ENCODE measurements at regions not wholly inside any gene's neighbourhood (a gene's known extent, or its start where the extent isn't known, plus 50 kb on each side); places are given as distances from the start of the nearest gene placed in this dataset.
A peak's percentile ranks its signal among the peaks of the same experiment; 100 is the strongest.

DNA sequence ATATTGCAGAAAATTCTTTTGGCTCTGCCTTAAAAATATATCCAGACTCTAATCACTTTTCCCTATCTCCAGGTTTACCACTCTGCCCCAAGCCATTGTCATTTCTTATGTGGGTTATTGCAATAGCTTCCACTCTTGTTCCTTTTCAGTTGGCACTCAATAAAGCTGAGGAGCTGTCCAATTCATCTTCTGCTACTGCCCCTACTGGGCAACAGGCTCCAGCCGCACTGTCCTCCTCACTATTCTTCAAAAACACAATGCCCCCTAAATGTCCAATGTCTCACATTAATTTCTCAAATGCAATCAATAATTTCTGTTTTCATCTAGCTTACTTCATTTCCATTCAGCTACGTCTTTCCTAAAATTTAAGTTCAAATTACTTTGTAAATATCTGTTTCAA is 1262.5 kb upstream of the CDH2 start:
- TF ChIP-seq, protein P1, sequence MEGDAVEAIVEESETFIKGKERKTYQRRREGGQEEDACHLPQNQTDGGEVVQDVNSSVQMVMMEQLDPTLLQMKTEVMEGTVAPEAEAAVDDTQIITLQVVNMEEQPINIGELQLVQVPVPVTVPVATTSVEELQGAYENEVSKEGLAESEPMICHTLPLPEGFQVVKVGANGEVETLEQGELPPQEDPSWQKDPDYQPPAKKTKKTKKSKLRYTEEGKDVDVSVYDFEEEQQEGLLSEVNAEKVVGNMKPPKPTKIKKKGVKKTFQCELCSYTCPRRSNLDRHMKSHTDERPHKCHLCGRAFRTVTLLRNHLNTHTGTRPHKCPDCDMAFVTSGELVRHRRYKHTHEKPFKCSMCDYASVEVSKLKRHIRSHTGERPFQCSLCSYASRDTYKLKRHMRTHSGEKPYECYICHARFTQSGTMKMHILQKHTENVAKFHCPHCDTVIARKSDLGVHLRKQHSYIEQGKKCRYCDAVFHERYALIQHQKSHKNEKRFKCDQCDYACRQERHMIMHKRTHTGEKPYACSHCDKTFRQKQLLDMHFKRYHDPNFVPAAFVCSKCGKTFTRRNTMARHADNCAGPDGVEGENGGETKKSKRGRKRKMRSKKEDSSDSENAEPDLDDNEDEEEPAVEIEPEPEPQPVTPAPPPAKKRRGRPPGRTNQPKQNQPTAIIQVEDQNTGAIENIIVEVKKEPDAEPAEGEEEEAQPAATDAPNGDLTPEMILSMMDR (IDR thresholded peaks at IDR 0.05): peak in 1 of 4 donors; percentile 4
- no peak for TF ChIP-seq POLR2A (IDR thresholded peaks at IDR 0.05)
